H1 (cell line): ENCODE measurements at regions not wholly inside any gene's neighbourhood (a gene's known extent, or its start where the extent isn't known, plus 50 kb on each side); places are given as distances from the start of the nearest gene placed in this dataset.

Experiments used
- CTCF ChIP-seq, 3 experiments: IDR thresholded peaks; 1 replicate in 2 of 3; 2 replicates in 1 of 3; pipeline versions ENCODE4 v1.5.1 to v1.6.1; 2011; ENCODE audit warnings: low read length in 3 of 3, mild to moderate bottlenecking in 3 of 3, inconsistent platforms in 2 of 3, low read depth in 1 of 3, moderate library complexity in 1 of 3; ENCODE audit not compliant: insufficient read depth in 1 of 3; ENCODE audit errors: control extremely low read depth in 1 of 3
- E2F6 ChIP-seq: IDR thresholded peaks from 2 replicates; pipeline ENCODE4 v1.6.1; 2012; ENCODE audit warnings: inconsistent platforms
- POLR2A ChIP-seq, 2 experiments: IDR thresholded peaks; 1 replicate in 1 of 2; 2 replicates in 1 of 2; pipeline ENCODE4 v1.6.1; 2011; ENCODE audit warnings: low read depth in 2 of 2, low read length in 2 of 2, mild to moderate bottlenecking in 2 of 2; ENCODE audit errors: control extremely low read depth in 1 of 2
- RAD21 ChIP-seq, 2 experiments: IDR thresholded peaks in 1 of 2; conservative IDR thresholded peaks in 1 of 2; 2 replicates each; pipeline ENCODE4 v1.6.1; 2011; ENCODE audit warnings: low read depth in 2 of 2, low read length in 2 of 2, improper control_type of control experiment in 1 of 2, inconsistent platforms in 1 of 2, mild to moderate bottlenecking in 1 of 2, moderate library complexity in 1 of 2
- TAF1 ChIP-seq: IDR thresholded peaks from 2 replicates; pipeline ENCODE4 v1.6.1; 2011; ENCODE audit warnings: mild to moderate bottlenecking, low read depth, low read length

- TF ChIP-seq CTCF (IDR thresholded peaks at IDR 0.05; ENCODE audit: control extremely low read depth in 1 of 3, insufficient read depth in 1 of 3, low read depth in 1 of 3, low read length in 3 of 3) = no peak
- TF ChIP-seq RAD21 (IDR thresholded peaks at IDR 0.05 in 1 of 2, conservative IDR thresholded peaks at IDR 0.05 in 1 of 2; ENCODE audit: low read depth in 2 of 2, low read length in 2 of 2) = no peak
- TF ChIP-seq POLR2A (IDR thresholded peaks at IDR 0.05; ENCODE audit: control extremely low read depth in 1 of 2, low read depth in 2 of 2, low read length in 2 of 2) = no peak
- TF ChIP-seq TAF1 = no peak
- no peak for TF ChIP-seq E2F6
Measured at GRCh38 chr1:193310564-193310963, 124.2 kb upstream of the B3GALT2 start.
